Activated CD8-positive, alpha-beta memory T cell treated with anti-CD3 and anti-CD28 coated beads for 36 hours (primary cell): ENCODE measurements at regions not wholly inside any gene's neighbourhood (a gene's known extent, or its start where the extent isn't known, plus 50 kb on each side); places are given as distances from the start of the nearest gene placed in this dataset.

ENCODE experiments used
- CTCF ChIA-PET: fragments of 350-600 bp; sonication (Branson Sonifier 250); formaldehyde crosslinking; loops from one replicate; lab custom pipeline; 2021; ENCODE audit warnings: antibody characterized with exemption; lab: Charles Lee
- POLR2A ChIA-PET: fragments of 350-600 bp; sonication (Branson Sonifier 250); formaldehyde crosslinking; loops from one replicate; lab custom pipeline; 2021; ENCODE audit warnings: antibody characterized with exemption; lab: Charles Lee

DNA sequence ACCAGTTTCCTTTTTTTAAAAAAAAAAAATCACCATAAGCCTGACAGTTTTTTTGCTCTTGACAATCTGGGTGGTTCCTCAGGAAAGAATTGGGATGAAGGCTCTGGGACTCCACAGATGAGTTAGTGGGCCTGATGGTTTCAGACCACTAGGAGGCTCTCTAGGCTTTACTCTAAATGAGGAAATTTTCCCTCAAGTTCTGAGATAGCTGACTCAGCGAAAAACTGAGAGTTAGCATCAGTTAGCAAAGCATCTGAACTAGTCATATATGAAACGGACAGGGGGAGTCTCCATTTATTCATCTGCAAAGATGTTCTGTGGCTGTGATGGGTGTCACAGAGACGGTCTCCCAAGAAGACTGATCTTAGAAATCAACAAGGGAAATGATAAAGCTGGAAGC is 314.3 kb upstream of the OR4E1 start:
- ChIA-PET CTCF (interaction anchor here (0.7 to 1.8 kb wide), 3 partner anchors 10 to 583 kb away, joined by 3 to 5 read pairs (median 3); no protein-coding TSS in a partner anchor), POLR2A (no interaction called here)

GRCh38 chr14:21985081-21985480 is 311.5 kb upstream of the OR4E1 start:
- CTCF ChIA-PET: no interaction called here
- POLR2A ChIA-PET: no interaction called here

DNA sequence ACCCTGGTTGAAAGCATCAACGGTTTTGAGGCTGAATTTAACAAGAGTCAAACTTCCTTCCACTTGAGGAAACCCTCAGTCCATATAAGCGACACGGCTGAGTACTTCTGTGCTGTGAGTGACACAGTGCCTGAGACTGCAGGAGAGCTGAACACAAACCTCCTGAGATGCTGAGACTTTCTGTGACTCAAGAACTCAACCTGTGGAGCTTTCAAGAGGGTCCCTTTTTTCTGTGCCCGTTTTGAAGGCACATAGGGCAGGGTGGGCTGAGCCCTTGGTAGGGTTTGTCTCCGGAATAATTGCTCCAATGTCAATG is 305.3 kb upstream of the OR4E1 start:
- ChIA-PET POLR2A (no interaction called here), CTCF (interaction anchor here (1.0 to 2.6 kb wide), 6 partner anchors 9 to 591 kb away, joined by 3 to 9 read pairs (median 4); no protein-coding TSS in a partner anchor)

GRCh38 chr14:21978184-21978998 is 304.8 kb upstream of the OR4E1 start:
- ChIA-PET CTCF (interaction anchor here (0.6 to 2.6 kb wide), 10 partner anchors 10 to 976 kb away, joined by 3 to 9 read pairs (median 3); no protein-coding TSS in a partner anchor), POLR2A (interaction anchor here (0.6 kb wide), 1 partner anchor 578 kb away, joined by 3 read pairs; no protein-coding TSS in a partner anchor)

DNA sequence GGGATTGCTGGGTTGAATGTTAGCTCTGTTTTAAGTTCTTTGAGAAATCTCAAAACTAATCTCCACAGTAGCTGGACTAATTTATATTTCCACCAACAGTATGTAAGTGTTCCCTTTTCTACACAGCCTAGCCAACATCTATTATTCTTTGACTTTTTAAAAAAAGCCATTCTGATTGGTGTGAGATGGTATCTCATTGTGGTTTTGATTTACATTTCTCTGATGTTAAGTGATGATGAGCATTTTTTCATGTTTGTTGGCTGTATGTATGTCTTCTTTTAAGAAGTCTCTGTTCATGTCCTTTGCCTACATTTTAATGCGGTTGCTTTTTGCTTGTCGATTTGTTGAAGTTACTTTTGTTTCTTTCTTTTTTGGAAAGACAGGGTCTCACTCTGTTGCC is 301.1 kb upstream of the OR4E1 start:
- CTCF ChIA-PET: no interaction called here
- POLR2A ChIA-PET: no interaction called here

DNA sequence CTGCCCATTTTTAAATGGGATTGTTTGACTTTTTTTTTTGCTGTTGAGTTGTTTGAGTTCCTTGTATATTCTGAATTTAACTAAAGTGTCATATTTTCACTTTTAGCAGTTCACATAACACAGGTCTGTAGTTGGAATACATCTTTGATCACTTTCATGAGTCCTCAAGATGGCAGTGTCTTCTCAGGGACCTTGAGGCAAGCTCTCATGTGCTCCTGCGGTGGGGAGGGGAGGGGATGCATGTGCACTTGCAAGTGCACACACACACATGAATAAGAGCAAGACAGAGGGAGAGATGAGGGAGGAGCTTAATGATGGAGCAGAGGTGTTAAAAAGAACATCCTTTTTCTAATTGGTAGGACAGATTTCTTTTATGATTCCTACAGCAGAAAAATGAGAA is 291.4 kb upstream of the OR4E1 start:
- POLR2A ChIA-PET: interaction anchor here (0.7 kb wide), 1 partner anchor 596 kb away, joined by 3 read pairs; no protein-coding TSS in a partner anchor

GRCh38 chr14:21964180-21964579 is 290.6 kb upstream of the OR4E1 start:
- POLR2A ChIA-PET: no interaction called here
- CTCF ChIA-PET: interaction anchor here (0.9 kb wide), 1 partner anchor 14 kb away, joined by 3 read pairs; no protein-coding TSS in a partner anchor

More for the DNA sequence above, 291.4 kb upstream of the OR4E1 start:
- CTCF ChIA-PET: no interaction called here

- CTCF ChIA-PET: no interaction called here
- POLR2A ChIA-PET: no interaction called here
Measured at GRCh38 chr14:21960636-21961035, 287.0 kb upstream of the OR4E1 start.

DNA sequence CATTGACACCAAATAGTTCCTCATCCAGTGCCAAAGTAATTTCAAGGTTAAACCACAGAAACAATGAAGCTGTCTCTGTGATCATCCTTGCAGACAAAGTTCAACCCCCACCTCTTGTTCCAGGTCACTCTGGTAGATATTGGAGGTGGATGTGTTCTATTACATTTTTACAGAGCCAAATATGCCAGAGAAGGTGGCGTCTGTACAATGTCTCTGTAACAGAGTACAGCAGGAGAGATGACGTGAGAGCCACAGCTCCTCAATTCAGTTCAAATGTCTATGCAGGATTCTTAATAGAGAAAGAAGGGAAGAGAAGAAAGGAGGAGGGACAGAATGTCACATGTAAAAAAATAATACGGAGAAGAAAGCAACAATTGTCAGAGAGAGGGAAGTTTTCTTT is 268.3 kb upstream of the OR4E1 start:
- ChIA-PET POLR2A (no interaction called here), CTCF (no interaction called here)

GRCh38 chr14:21940887-21941856 is 267.6 kb upstream of the OR4E1 start:
- CTCF ChIA-PET: interaction anchor here (0.6 kb wide), 1 partner anchor 54 kb away, joined by 5 read pairs; no protein-coding TSS in a partner anchor
- POLR2A ChIA-PET: no interaction called here

- POLR2A ChIA-PET: no interaction called here
Measured at GRCh38 chr14:21939836-21940235, 266.2 kb upstream of the OR4E1 start.

DNA sequence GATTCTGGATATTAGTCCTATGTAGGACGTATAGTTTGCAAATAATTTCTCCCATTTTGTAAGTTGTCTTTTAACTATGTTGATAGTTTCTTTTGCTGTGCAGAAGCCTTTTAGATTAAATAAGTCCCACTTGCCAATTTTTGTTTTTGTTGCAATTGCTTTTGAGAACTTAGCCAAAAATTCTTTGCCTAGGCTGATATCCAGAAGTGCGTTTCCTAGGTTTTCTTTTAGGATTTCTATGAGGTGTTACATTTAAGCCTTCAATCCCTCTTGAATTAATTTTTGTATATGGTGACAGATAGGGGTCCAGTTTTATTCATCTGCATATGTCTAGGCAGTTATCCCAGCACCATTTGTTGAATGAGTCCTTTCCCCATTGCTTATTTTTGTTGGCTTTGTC is 264.4 kb upstream of the OR4E1 start:
- ChIA-PET CTCF (no interaction called here), POLR2A (no interaction called here)

More at GRCh38 chr14:21939836-21940235, 266.2 kb upstream of the OR4E1 start:
- CTCF ChIA-PET: no interaction called here

DNA sequence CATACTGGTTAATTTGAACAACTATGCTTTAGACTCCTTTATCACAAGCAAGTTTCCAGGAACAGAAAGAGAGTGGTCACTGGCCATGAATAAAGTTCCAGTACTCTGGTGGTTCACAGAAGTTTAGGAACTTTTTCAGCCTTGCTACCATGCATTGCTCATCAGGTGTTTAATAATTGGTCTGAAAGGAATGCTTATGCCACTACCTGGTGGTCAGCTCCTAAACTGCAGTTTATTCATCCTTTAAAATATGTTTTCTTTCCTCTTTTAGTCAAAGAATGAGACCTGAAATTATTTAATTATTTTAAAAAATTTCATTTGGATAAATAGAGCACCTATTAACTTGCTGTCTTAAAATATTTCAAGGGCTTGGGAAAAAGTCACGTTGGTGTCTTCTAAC is 260.1 kb upstream of the OR4E1 start:
- ChIA-PET CTCF (no interaction called here), POLR2A (no interaction called here)

GRCh38 chr14:21924479-21924878 is 250.9 kb upstream of the OR4E1 start:
- POLR2A ChIA-PET: no interaction called here
- CTCF ChIA-PET: no interaction called here

- POLR2A ChIA-PET: no interaction called here
- CTCF ChIA-PET: interaction anchor here (1.0 kb wide), 1 partner anchor 13 kb away, joined by 3 read pairs; no protein-coding TSS in a partner anchor
Measured at GRCh38 chr14:21923820-21924219, 250.2 kb upstream of the OR4E1 start.

- ChIA-PET CTCF (interaction anchor here (0.6 kb wide), 1 partner anchor 57 kb away, joined by 3 read pairs; no protein-coding TSS in a partner anchor), POLR2A (no interaction called here)
Measured at GRCh38 chr14:21921453-21921852, 247.8 kb upstream of the OR4E1 start.

- CTCF ChIA-PET: interaction anchor here (0.9 to 2.2 kb wide), 6 partner anchors 11 to 652 kb away, joined by 3 to 6 read pairs (median 4); no protein-coding TSS in a partner anchor
- POLR2A ChIA-PET: interaction anchor here (0.8 kb wide), 1 partner anchor 672 kb away, joined by 3 read pairs; the partner anchor contains the start of gene DAD1
Measured at GRCh38 chr14:21917699-21918436, 244.2 kb upstream of the OR4E1 start.

DNA sequence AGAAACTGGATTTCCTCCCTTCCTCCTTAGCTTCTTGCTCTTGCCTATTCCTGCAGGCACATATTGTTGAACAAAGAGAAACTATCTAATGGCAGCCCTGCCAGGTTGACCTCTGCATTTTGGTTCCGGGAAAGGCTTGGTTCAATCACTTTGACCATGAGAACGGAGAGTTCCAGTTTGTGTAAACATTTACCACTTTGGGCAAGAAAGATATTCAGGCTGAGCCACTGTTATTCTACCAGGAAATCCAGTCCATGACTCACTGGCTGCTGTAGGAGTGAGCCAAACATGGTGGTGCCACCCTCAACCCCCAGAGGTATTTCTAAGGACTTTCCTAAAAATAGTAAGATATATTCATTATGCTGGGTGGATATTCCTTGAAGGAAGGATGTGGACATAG is 242.2 kb upstream of the OR4E1 start:
- POLR2A ChIA-PET: no interaction called here
- CTCF ChIA-PET: interaction anchor here (1.4 kb wide), 2 partner anchors 11 to 654 kb away, joined by 4 to 5 read pairs; no protein-coding TSS in a partner anchor
